ENCODE measurements at regions not wholly inside any gene's neighbourhood (a gene's known extent, or its start where the extent isn't known, plus 50 kb on each side); places are given as distances from the start of the nearest gene placed in this dataset.
"Not testable (repeated sequence)": the region's sequence is repeated elsewhere in the genome, so short reads cannot be mapped to it uniquely, and the experiment has no call there.

- DNase-seq = not testable (repeated sequence)
Measured at GRCh38 chr16:29355339-29356059, 51.0 kb downstream of the NPIPB11 start.

GRCh38 chr16:29354449-29354848, 52.1 kb downstream of the NPIPB11 start:
- DNase-seq = not testable (repeated sequence)

GRCh38 chr16:29352617-29352999, 53.9 kb downstream of the NPIPB11 start:
- DNase-seq = not testable (repeated sequence)

- DNase-seq = not testable (repeated sequence)
Measured at GRCh38 chr16:29351970-29352616, 54.4 kb downstream of the NPIPB11 start.

GRCh38 chr16:29351271-29351969, 55.1 kb downstream of the NPIPB11 start:
- not testable (repeated sequence) for DNase-seq

- not testable (repeated sequence) for DNase-seq
Measured at GRCh38 chr16:29349966-29350365, 56.5 kb downstream of the NPIPB11 start.

GRCh38 chr16:29348748-29349147, 57.8 kb downstream of the NPIPB11 start:
- not testable (repeated sequence) for DNase-seq

GRCh38 chr16:29348123-29348690, 58.3 kb downstream of the NPIPB11 start:
- not testable (repeated sequence) for DNase-seq

- DNase-seq = not testable (repeated sequence)
Measured at GRCh38 chr16:29346796-29347580, 59.5 kb downstream of the NPIPB11 start.

- DNase-seq = not testable (repeated sequence)
Measured at GRCh38 chr16:29346203-29346602, 60.3 kb downstream of the NPIPB11 start.

- not testable (repeated sequence) for DNase-seq
Measured at GRCh38 chr16:29342937-29343336, 63.6 kb downstream of the NPIPB11 start.

GRCh38 chr16:29340779-29341438, 65.6 kb downstream of the NPIPB11 start:
- DNase-seq = not testable (repeated sequence)

GRCh38 chr16:29340235-29340634, 66.3 kb downstream of the NPIPB11 start:
- not testable (repeated sequence) for DNase-seq

- not testable (repeated sequence) for DNase-seq
Measured at GRCh38 chr16:29338821-29339700, 67.5 kb downstream of the NPIPB11 start.

GRCh38 chr16:29337385-29337901, 69.1 kb downstream of the NPIPB11 start:
- not testable (repeated sequence) for DNase-seq

GRCh38 chr16:29335549-29335846, 71.0 kb downstream of the NPIPB11 start:
- not testable (repeated sequence) for DNase-seq

GRCh38 chr16:29334776-29335548, 71.5 kb downstream of the NPIPB11 start:
- DNase-seq = not testable (repeated sequence)

- not testable (repeated sequence) for DNase-seq
Measured at GRCh38 chr16:29333492-29334097, 72.9 kb downstream of the NPIPB11 start.

GRCh38 chr16:29330623-29331022, 75.9 kb downstream of the NPIPB11 start:
- not testable (repeated sequence) for DNase-seq
